OCI-LY1 (cell line): ENCODE measurements at regions not wholly inside any gene's neighbourhood (a gene's known extent, or its start where the extent isn't known, plus 50 kb on each side); places are given as distances from the start of the nearest gene placed in this dataset.

ENCODE experiments used
- H2AFZ ChIP-seq: fragments of 200-600 bp; sonication (generic), shearing (Covaris generic); 2 replicates; pipeline ENCODE4 v1.6.0; 2014; ENCODE audit warnings: antibody characterized with exemption, mild to moderate bottlenecking, low read length
- H3F3A ChIP-seq: fragments of 200-600 bp; sonication (generic), shearing (Covaris generic); 2 replicates; pipeline ENCODE4 v1.6.0; 2014; ENCODE audit warnings: mild to moderate bottlenecking, antibody characterized with exemption, low read length, moderate library complexity; ENCODE audit not compliant: insufficient read depth
- H3K27ac ChIP-seq: fragments of 200-600 bp; sonication (generic); 2 replicates; pipeline ENCODE4 v1.5.1; 2014; ENCODE audit warnings: low read length, mixed run types, mild to moderate bottlenecking, low read depth; ENCODE audit not compliant: poor library complexity, severe bottlenecking
- H3K27me3 ChIP-seq: fragments of 200-600 bp; sonication (generic); 2 replicates; pipeline ENCODE4 v1.6.0; 2014; ENCODE audit warnings: antibody characterized with exemption, mild to moderate bottlenecking, low read length, moderate library complexity; ENCODE audit not compliant: insufficient read depth
- H3K36me3 ChIP-seq: fragments of 200-600 bp; sonication (generic); 2 replicates; pipeline ENCODE4 v1.6.1; 2014; ENCODE audit warnings: mild to moderate bottlenecking, antibody characterized with exemption, low read length, moderate library complexity, mixed read lengths; ENCODE audit not compliant: insufficient read depth
- H3K4me1 ChIP-seq: fragments of 200-600 bp; sonication (generic); 2 replicates; pipeline ENCODE4 v1.5.1; 2014; ENCODE audit warnings: mild to moderate bottlenecking, low read length, moderate library complexity; ENCODE audit not compliant: insufficient read depth, severe bottlenecking
- H3K4me2 ChIP-seq: fragments of 200-600 bp; sonication (generic), shearing (Covaris generic); 2 replicates; pipeline ENCODE4 v1.6.1; 2014; ENCODE audit warnings: low read length
- H3K4me3 ChIP-seq: fragments of 200-600 bp; sonication (generic); 2 replicates; pipeline ENCODE4 v1.5.1; 2014; ENCODE audit warnings: low read length, low read depth, mild to moderate bottlenecking, mixed read lengths; ENCODE audit not compliant: poor library complexity, severe bottlenecking
- H3K79me2 ChIP-seq: fragments of 200-600 bp; shearing (Covaris generic); 2 replicates; pipeline ENCODE4 v1.6.1; 2016; ENCODE audit warnings: mixed run types, low read length, mixed read lengths; ENCODE audit not compliant: insufficient read depth
- H3K9ac ChIP-seq: fragments of 200-600 bp; sonication (generic), shearing (Covaris generic); 2 replicates; pipeline ENCODE4 v1.6.1; 2014; ENCODE audit warnings: mild to moderate bottlenecking, low read length, mixed read lengths
- H3K9me2 ChIP-seq: fragments of 200-600 bp; sonication (generic), shearing (Covaris generic); 2 replicates; pipeline ENCODE4 v1.6.1; 2014; ENCODE audit warnings: low read depth, mild to moderate bottlenecking, low read length, mixed read lengths
- H3K9me3 ChIP-seq: fragments of 200-600 bp; shearing (Covaris generic); 2 replicates; pipeline ENCODE4 v1.6.1; 2014; ENCODE audit warnings: low read length, mixed read lengths
- H4K20me1 ChIP-seq: fragments of 200-600 bp; sonication (generic), shearing (Covaris generic); 2 replicates; pipeline ENCODE4 v1.6.0; 2016; ENCODE audit warnings: mild to moderate bottlenecking, low read length; ENCODE audit not compliant: insufficient read depth
- EZH2 ChIP-seq: fragments of 200-600 bp; sonication (generic), shearing (Covaris generic); IDR thresholded peaks from 2 replicates; pipeline ENCODE4 v1.8.0; 2017; ENCODE audit warnings: borderline replicate concordance, mixed run types, mild to moderate bottlenecking, antibody characterized with exemption, low read length, moderate library complexity, mixed read lengths
- TF ChIP-seq, protein P1 (sequence below): fragments of 200-600 bp; sonication (generic), shearing (Covaris generic); IDR thresholded peaks from 2 replicates; pipeline ENCODE4 v1.5.1; 2017; ENCODE audit warnings: mild to moderate bottlenecking, antibody characterized with exemption, low read length, moderate library complexity, mixed read lengths

- Histone ChIP-seq H3K9ac (no peak overlapping the region), H3K27ac (no peak overlapping the region), H4K20me1 (no peaks in the 10 kb centered on the region), H3K27me3 (no peaks in the 10 kb centered on the region), H2AFZ (no peak overlapping the region), H3K9me2 (no peaks in the 10 kb centered on the region), H3K9me3 (0 out of 2 replicates have a peak, but pooled peaks cover 7% of the 10 kb centered on the region), H3F3A (no peaks in the 10 kb centered on the region), H3K4me1 (peaks cover 9% of the 10 kb centered on the region), H3K4me2 (no peak overlapping the region), H3K36me3 (no peaks in the 10 kb centered on the region), H3K4me3 (no peak overlapping the region), H3K79me2 (no peaks in the 10 kb centered on the region)
- no peak for TF ChIP-seq EZH2
- TF ChIP-seq, protein P1, sequence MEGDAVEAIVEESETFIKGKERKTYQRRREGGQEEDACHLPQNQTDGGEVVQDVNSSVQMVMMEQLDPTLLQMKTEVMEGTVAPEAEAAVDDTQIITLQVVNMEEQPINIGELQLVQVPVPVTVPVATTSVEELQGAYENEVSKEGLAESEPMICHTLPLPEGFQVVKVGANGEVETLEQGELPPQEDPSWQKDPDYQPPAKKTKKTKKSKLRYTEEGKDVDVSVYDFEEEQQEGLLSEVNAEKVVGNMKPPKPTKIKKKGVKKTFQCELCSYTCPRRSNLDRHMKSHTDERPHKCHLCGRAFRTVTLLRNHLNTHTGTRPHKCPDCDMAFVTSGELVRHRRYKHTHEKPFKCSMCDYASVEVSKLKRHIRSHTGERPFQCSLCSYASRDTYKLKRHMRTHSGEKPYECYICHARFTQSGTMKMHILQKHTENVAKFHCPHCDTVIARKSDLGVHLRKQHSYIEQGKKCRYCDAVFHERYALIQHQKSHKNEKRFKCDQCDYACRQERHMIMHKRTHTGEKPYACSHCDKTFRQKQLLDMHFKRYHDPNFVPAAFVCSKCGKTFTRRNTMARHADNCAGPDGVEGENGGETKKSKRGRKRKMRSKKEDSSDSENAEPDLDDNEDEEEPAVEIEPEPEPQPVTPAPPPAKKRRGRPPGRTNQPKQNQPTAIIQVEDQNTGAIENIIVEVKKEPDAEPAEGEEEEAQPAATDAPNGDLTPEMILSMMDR, result no peak
These were observed 318.5 kb upstream of the ARPP21 start for GRCh38 chr3:35320646-35321407.

- TF ChIP-seq, protein P1, result no peak
- no peak for TF ChIP-seq EZH2
These were observed 317.3 kb upstream of the ARPP21 start for GRCh38 chr3:35322070-35322469.

DNA sequence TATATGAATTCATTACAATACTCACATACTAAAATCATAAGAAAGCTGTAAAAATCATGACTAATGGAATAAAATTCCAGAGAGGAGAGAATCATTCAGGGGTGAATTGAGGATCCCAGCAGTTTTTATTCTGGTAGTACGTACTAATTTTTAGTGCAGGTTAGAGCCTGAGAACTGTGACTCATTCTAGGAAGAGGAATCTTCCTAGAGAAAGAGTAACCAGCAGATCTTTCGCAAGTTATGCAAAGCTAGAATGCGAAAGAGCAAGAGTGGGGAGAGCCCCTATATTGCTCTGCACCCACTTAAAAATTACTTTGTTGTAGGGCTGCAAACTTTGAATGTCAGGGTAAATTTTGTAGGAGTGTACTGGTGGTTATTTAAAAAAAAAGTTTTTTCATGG, 303.6 kb upstream of the ARPP21 start:
- Histone ChIP-seq H3K4me2 (no peak overlapping the region), H3K79me2 (no peaks in the 10 kb centered on the region), H3K27ac (no peak overlapping the region)

More at GRCh38 chr3:35322070-35322469, 317.3 kb upstream of the ARPP21 start:
- H3K9me2 ChIP-seq, result no peaks in the 10 kb centered on the region
- no peak overlapping the region for H3K4me3 ChIP-seq
- H3F3A ChIP-seq, result no peaks in the 10 kb centered on the region
- no peak overlapping the region for H2AFZ ChIP-seq
- peaks cover 8% of the 10 kb centered on the region for H3K4me1 ChIP-seq
- no peak overlapping the region for H3K9ac ChIP-seq
- H3K4me2 ChIP-seq, result no peak overlapping the region
- H3K79me2 ChIP-seq, result no peaks in the 10 kb centered on the region
- H3K36me3 ChIP-seq, result no peaks in the 10 kb centered on the region
- no peaks in the 10 kb centered on the region for H4K20me1 ChIP-seq
- no peaks in the 10 kb centered on the region for H3K27me3 ChIP-seq
- H3K27ac ChIP-seq, result no peak overlapping the region
- H3K9me3 ChIP-seq, result 0 out of 2 replicates have a peak, but pooled peaks cover 11% of the 10 kb centered on the region

More for the DNA sequence above, 303.6 kb upstream of the ARPP21 start:
- Histone ChIP-seq H3K9me3 (no peaks in the 10 kb centered on the region), H2AFZ (no peak overlapping the region), H3K27me3 (no peaks in the 10 kb centered on the region), H3K9ac (no peak overlapping the region), H3K36me3 (no peaks in the 10 kb centered on the region), H3F3A (no peaks in the 10 kb centered on the region; the same call in 1 of the 2 replicates), H3K4me3 (no peak overlapping the region), H4K20me1 (no peaks in the 10 kb centered on the region), H3K9me2 (no peaks in the 10 kb centered on the region), H3K4me1 (no peaks in the 10 kb centered on the region)
- TF ChIP-seq, protein P1, result no peak
- no peak for TF ChIP-seq EZH2
